ENCODE measurements at regions not wholly inside any gene's neighbourhood (a gene's known extent, or its start where the extent isn't known, plus 50 kb on each side); places are given as distances from the start of the nearest gene placed in this dataset.

DNA sequence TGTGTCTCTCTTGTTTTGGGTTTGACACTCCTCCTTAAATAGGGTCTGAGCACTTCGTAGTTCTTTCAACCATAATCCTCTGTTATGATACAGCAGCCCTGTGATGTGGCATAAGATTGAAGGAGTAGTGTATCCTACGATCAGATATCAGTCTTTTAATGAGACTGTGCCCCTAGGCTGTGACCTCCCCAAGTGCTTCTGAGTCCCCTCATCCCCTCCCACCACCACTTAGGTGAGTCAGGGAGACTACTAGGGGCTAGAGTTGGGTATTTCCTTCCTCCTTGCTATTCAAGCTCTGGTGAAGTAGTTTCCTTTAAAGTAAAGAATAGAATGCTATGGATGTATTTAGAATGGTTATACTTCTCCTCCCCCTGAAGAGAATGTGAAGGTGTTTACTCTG lies 637.2 kb upstream of the GRAMD2B start:
- DNase-seq = no peak
- intact Hi-C loops (cut with micrococcal nuclease) = no loop called here

DNA sequence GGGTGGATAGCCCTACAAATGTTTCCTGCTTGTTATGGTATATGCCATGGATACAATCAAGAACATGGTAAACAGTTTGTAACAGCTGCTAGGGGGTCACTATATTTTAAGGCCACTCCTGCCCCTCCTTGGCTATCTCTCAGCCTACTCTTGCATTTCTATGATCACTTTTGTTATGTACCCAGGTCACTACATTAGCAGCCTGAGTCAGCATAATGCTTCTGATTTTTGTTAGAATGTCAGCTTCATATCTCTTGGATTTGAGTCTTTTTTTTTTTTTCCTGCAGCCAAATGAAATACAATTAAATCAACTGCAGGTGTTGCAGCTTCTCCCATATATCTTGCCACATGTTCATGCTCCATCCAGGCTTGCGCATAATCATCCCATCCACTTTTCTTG lies 629.7 kb upstream of the GRAMD2B start:
- intact Hi-C loops (cut with micrococcal nuclease) = no loop called here
- Histone ChIP-seq H3K4me3 (no peak overlapping the region), H3K36me3 (no peaks in the 10 kb centered on the region), H3K9me3 (replicated peaks) (no peaks in the 10 kb centered on the region), H3K4me1 (no peaks in the 10 kb centered on the region), H3K27ac (replicated peaks) (no peak overlapping the region), H3K27me3 (ENCODE audit: low read depth) (no peaks in the 10 kb centered on the region)
- TF ChIP-seq, protein P1, sequence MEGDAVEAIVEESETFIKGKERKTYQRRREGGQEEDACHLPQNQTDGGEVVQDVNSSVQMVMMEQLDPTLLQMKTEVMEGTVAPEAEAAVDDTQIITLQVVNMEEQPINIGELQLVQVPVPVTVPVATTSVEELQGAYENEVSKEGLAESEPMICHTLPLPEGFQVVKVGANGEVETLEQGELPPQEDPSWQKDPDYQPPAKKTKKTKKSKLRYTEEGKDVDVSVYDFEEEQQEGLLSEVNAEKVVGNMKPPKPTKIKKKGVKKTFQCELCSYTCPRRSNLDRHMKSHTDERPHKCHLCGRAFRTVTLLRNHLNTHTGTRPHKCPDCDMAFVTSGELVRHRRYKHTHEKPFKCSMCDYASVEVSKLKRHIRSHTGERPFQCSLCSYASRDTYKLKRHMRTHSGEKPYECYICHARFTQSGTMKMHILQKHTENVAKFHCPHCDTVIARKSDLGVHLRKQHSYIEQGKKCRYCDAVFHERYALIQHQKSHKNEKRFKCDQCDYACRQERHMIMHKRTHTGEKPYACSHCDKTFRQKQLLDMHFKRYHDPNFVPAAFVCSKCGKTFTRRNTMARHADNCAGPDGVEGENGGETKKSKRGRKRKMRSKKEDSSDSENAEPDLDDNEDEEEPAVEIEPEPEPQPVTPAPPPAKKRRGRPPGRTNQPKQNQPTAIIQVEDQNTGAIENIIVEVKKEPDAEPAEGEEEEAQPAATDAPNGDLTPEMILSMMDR (IDR thresholded peaks at IDR 0.05; ENCODE audit: borderline replicate concordance) = no peak
- no peak for DNase-seq

More for the DNA sequence above, 637.2 kb upstream of the GRAMD2B start:
- H3K9me3 ChIP-seq (replicated peaks) = peaks cover 3% of the 10 kb centered on the region
- no peaks in the 10 kb centered on the region for H3K27me3 ChIP-seq (ENCODE audit: low read depth)
- no peaks in the 10 kb centered on the region for H3K36me3 ChIP-seq
- no peak overlapping the region for H3K4me3 ChIP-seq
- TF ChIP-seq, protein P1 (IDR thresholded peaks at IDR 0.05; ENCODE audit: borderline replicate concordance) = no peak
- no peak overlapping the region for H3K27ac ChIP-seq (replicated peaks)
- no peaks in the 10 kb centered on the region for H3K4me1 ChIP-seq

DNA sequence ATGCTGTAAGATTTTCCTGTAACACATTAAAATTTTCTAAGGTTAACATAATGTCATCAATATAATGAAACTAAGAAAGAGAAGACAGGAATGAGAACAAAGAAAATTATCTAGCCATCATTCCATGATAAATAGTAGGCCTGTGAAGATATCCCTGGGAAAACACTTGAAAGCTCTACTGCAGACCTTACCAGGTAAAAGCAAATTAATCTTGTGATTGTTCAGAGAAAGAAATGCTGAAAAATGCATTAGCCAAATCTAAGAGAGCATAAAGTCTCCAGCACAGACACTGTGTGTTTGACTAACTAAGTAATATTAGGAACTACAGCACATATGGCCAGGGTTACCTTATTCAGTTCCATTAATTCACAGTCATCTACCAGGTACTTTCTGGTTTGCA lies 628.3 kb upstream of the GRAMD2B start:
- no peaks in the 10 kb centered on the region for H3K27me3 ChIP-seq (ENCODE audit: low read depth)
- intact Hi-C loops (cut with micrococcal nuclease) = no loop called here
- DNase-seq = no peak
- H3K4me1 ChIP-seq = no peaks in the 10 kb centered on the region
- TF ChIP-seq, protein P1 (IDR thresholded peaks at IDR 0.05; ENCODE audit: borderline replicate concordance) = no peak
- H3K36me3 ChIP-seq = no peaks in the 10 kb centered on the region
- no peaks in the 10 kb centered on the region for H3K9me3 ChIP-seq (replicated peaks)
- no peak overlapping the region for H3K27ac ChIP-seq (replicated peaks)
- no peak overlapping the region for H3K4me3 ChIP-seq

DNA sequence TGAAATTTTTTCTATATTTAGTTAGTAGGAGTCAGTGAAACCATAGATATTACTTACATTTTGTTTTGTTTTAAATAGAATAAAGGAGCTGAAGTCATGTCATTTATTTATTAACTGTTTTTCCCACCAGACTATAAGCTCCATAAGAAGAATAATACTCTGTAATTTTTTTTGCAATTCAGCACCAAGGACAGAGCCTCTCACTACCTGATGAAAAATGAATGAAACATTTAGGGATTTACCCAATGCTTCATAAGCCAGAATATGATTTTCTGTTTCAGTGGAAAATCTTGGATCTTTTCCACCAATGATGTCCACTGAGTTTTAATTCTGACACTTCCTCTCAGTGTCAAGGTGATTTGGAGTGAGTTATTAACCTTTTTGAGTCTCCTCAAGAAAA lies 624.9 kb upstream of the GRAMD2B start:
- Histone ChIP-seq H3K27ac (replicated peaks) (no peak overlapping the region), H3K36me3 (no peaks in the 10 kb centered on the region), H3K4me3 (no peak overlapping the region), H3K9me3 (replicated peaks) (no peaks in the 10 kb centered on the region), H3K4me1 (no peaks in the 10 kb centered on the region), H3K27me3 (ENCODE audit: low read depth) (no peaks in the 10 kb centered on the region)
- no peak for DNase-seq
- TF ChIP-seq, protein P1 (IDR thresholded peaks at IDR 0.05; ENCODE audit: borderline replicate concordance) = no peak
- intact Hi-C loops (cut with micrococcal nuclease) = no loop called here

DNA sequence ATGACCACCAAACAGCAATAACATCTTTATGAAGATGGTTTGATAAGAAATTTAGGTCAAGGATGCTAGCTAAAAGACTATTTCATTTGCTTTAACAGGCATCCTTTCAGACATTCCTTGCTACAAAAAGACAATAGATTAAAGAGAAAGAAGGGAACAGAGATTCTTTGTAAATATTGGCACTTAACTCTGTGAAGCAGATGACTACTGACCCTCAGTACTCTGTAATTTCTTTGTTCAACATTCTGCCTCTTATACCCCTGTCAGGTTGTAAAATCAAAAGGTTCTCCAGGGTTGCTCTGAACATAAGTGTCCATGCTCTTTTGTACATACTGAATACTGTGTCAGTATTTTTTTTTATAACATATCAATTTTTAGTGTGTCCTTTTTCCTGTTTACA lies 610.6 kb upstream of the GRAMD2B start:
- DNase-seq = no peak
- intact Hi-C loops (cut with micrococcal nuclease) = no loop called here
- no peak overlapping the region for H3K4me3 ChIP-seq

More for the DNA sequence above, 610.6 kb upstream of the GRAMD2B start:
- H3K27me3 ChIP-seq (ENCODE audit: low read depth) = no peaks in the 10 kb centered on the region
- no peaks in the 10 kb centered on the region for H3K4me1 ChIP-seq
- H3K27ac ChIP-seq (replicated peaks) = no peak overlapping the region
- TF ChIP-seq, protein P1 (IDR thresholded peaks at IDR 0.05; ENCODE audit: borderline replicate concordance) = no peak
- no peaks in the 10 kb centered on the region for H3K36me3 ChIP-seq
- H3K9me3 ChIP-seq (replicated peaks) = no peaks in the 10 kb centered on the region

Data from left ventricle myocardium inferior (tissue), 1 donor.